Ishikawa (cell line): ENCODE measurements at regions not wholly inside any gene's neighbourhood (a gene's known extent, or its start where the extent isn't known, plus 50 kb on each side); places are given as distances from the start of the nearest gene placed in this dataset.

Experiments
- CEBPB ChIP-seq: IDR thresholded peaks from 2 replicates; pipeline ENCODE4 v1.6.1; 2012
- CREB1 ChIP-seq: IDR thresholded peaks from 2 replicates; pipeline ENCODE4 v1.6.1; 2012; ENCODE audit warnings: low read depth
- EGR1 ChIP-seq: IDR thresholded peaks from 2 replicates; pipeline ENCODE4 v1.6.1; 2012
- EP300 ChIP-seq: IDR thresholded peaks from 2 replicates; pipeline ENCODE4 v1.6.1; 2012; ENCODE audit warnings: borderline replicate concordance
- FOXM1 ChIP-seq: IDR thresholded peaks from 2 replicates; pipeline ENCODE4 v1.6.1; 2012; ENCODE audit warnings: low read depth, borderline replicate concordance
- MAX ChIP-seq: IDR thresholded peaks from 2 replicates; pipeline ENCODE4 v1.6.1; 2012
- NFIC ChIP-seq: IDR thresholded peaks from 2 replicates; pipeline ENCODE4 v1.6.1; 2012
- RAD21 ChIP-seq: IDR thresholded peaks from 2 replicates; pipeline ENCODE4 v1.6.1; 2012; ENCODE audit warnings: low read depth
- REST ChIP-seq: IDR thresholded peaks from 2 replicates; pipeline ENCODE4 v1.6.1; 2012; ENCODE audit warnings: low read depth, mild to moderate bottlenecking
- TAF1 ChIP-seq: IDR thresholded peaks from 2 replicates; pipeline ENCODE4 v1.6.1; 2012; ENCODE audit warnings: low read depth, mild to moderate bottlenecking
- TCF12 ChIP-seq: IDR thresholded peaks from 2 replicates; pipeline ENCODE4 v1.6.1; 2012; ENCODE audit warnings: low read depth
- TEAD4 ChIP-seq: IDR thresholded peaks from 2 replicates; pipeline ENCODE4 v1.6.1; 2012
- USF1 ChIP-seq: IDR thresholded peaks from 2 replicates; pipeline ENCODE4 v1.6.1; 2012
- YY1 ChIP-seq: IDR thresholded peaks from 2 replicates; pipeline ENCODE4 v1.6.1; 2012; ENCODE audit warnings: low read depth
- ZBTB7A ChIP-seq: IDR thresholded peaks from 2 replicates; pipeline ENCODE4 v1.6.1; 2012; ENCODE audit warnings: low read depth

- no peak for TF ChIP-seq CREB1
- TF ChIP-seq EP300 = no peak
Observed at GRCh38 chr14:89549381-89550125, 132.5 kb upstream of the FOXN3 start.

- TF ChIP-seq NFIC (no peak), CEBPB (no peak), EP300 (no peak), MAX (no peak), YY1 (no peak), FOXM1 (no peak), ZBTB7A (no peak), RAD21 (no peak), EGR1 (no peak), USF1 (no peak), CREB1 (no peak), TEAD4 (no peak), REST (no peak), TAF1 (no peak), TCF12 (no peak)
Observed at GRCh38 chr14:89544636-89545301, 127.7 kb upstream of the FOXN3 start.

- TF ChIP-seq TEAD4 (no peak), YY1 (no peak), TAF1 (no peak), CREB1 (no peak), RAD21 (no peak), EGR1 (no peak), MAX (no peak), EP300 (no peak), TCF12 (no peak), ZBTB7A (no peak), REST (no peak)
Observed at GRCh38 chr14:89543425-89543790, 126.4 kb upstream of the FOXN3 start.

- TF ChIP-seq ZBTB7A = no peak
- TF ChIP-seq YY1 = no peak
- TF ChIP-seq FOXM1 = no peak
- no peak for TF ChIP-seq USF1
- no peak for TF ChIP-seq TAF1
- TF ChIP-seq CREB1 = no peak
- no peak for TF ChIP-seq EGR1
- no peak for TF ChIP-seq EP300
- no peak for TF ChIP-seq TEAD4
- no peak for TF ChIP-seq NFIC
- no peak for TF ChIP-seq REST
- TF ChIP-seq CEBPB = no peak
- TF ChIP-seq MAX = no peak
- no peak for TF ChIP-seq TCF12
Observed at GRCh38 chr14:89542786-89543424, 125.9 kb upstream of the FOXN3 start.
